Gastroesophageal sphincter (tissue), 4 donors: ENCODE measurements at regions not wholly inside any gene's neighbourhood (a gene's known extent, or its start where the extent isn't known, plus 50 kb on each side); places are given as distances from the start of the nearest gene placed in this dataset.

ENCODE experiments used
- ATAC-seq: fragments of 150-250 bp; one replicate; pipeline ENCODE4 v1.9.1; 2016; ENCODE audit warnings: mild to moderate bottlenecking, moderate library complexity
- H3K27ac ChIP-seq, 4 donors: fragments of 200-600 bp; sonication (generic) in 3 of 4; 1 replicate in 3 of 4; 2 replicates in 1 of 4; pipeline ENCODE4 v1.5.1; 2016 to 2019
- H3K27me3 ChIP-seq: fragments of 200-600 bp; sonication (generic); one replicate; pipeline ENCODE4 v1.5.1; 2019
- H3K36me3 ChIP-seq, 2 donors: fragments of 200-600 bp; sonication (generic); one replicate each; pipeline ENCODE4 v1.5.1; 2019; ENCODE audit warnings: control low read depth in 1 of 2
- H3K4me1 ChIP-seq, 3 donors: fragments of 200-600 bp; sonication (generic); 1 replicate in 2 of 3; 2 replicates in 1 of 3; pipeline ENCODE4 v1.5.1; 2016 to 2019; ENCODE audit warnings: control low read depth in 2 of 3
- H3K4me3 ChIP-seq, 2 donors: fragments of 200-600 bp; sonication (generic); one replicate each; pipeline ENCODE4 v1.5.1; 2019; ENCODE audit warnings: mild to moderate bottlenecking in 1 of 2, moderate library complexity in 1 of 2
- H3K9me3 ChIP-seq, 3 donors: fragments of 200-600 bp; sonication (generic); one replicate each; pipeline ENCODE4 v1.5.1; 2017 to 2019; ENCODE audit warnings: control low read depth in 2 of 3
- CTCF ChIP-seq, 4 experiments: fragments of 200-600 bp in 2 of 4; fragments of 450-650 bp in 2 of 4; sonication (generic) in 1 of 4; IDR thresholded peaks; one replicate each; pipeline ENCODE4 v1.5.1; 2017 to 2019; ENCODE audit warnings: antibody characterized with exemption in 4 of 4, mild to moderate bottlenecking in 2 of 4, moderate library complexity in 2 of 4
- EP300 ChIP-seq: sonication (generic); formaldehyde crosslinking; IDR thresholded peaks from one replicate; pipeline ENCODE4 v1.6.1; 2017; ENCODE audit warnings: antibody characterized with exemption, mild to moderate bottlenecking
- POLR2A ChIP-seq, 2 donors: fragments of 450-650 bp; IDR thresholded peaks; one replicate each; pipeline ENCODE4 v1.6.1; 2017; ENCODE audit warnings: antibody characterized with exemption in 2 of 2, mild to moderate bottlenecking in 2 of 2, moderate library complexity in 1 of 2
- POLR2AphosphoS5 ChIP-seq: sonication (generic); formaldehyde crosslinking; IDR thresholded peaks from one replicate; pipeline ENCODE4 v1.6.1; 2017; ENCODE audit warnings: antibody characterized with exemption
- WGBS, 2 donors: methylation state at CpG; one replicate each; pipeline ENCODE4 v1.1.5; 2018; ENCODE audit warnings: low coverage in 1 of 2; 5-methylcytosine and 5-hydroxymethylcytosine counted together

- Histone ChIP-seq H3K36me3 (no peaks in the 10 kb centered on the region), H3K27me3 (no peaks in the 10 kb centered on the region), H3K4me1 (no peaks in the 10 kb centered on the region), H3K9me3 (no peaks in the 10 kb centered on the region), H3K4me3 (no peak overlapping the region), H3K27ac (no peak overlapping the region)
- ATAC-seq, result no peak
- TF ChIP-seq POLR2A (IDR thresholded peaks at IDR 0.05) (no peak), EP300 (no peak), POLR2AphosphoS5 (no peak), CTCF (IDR thresholded peaks at IDR 0.05) (no peak)
Observed at GRCh38 chr9:73682789-73683188, 531.1 kb downstream of the ANXA1 start.

GRCh38 chr9:73683862-73684591 lies 532.4 kb downstream of the ANXA1 start:
- Histone ChIP-seq H3K36me3 (no peaks in the 10 kb centered on the region), H3K9me3 (no peaks in the 10 kb centered on the region), H3K27ac (no peak overlapping the region), H3K4me1 (no peaks in the 10 kb centered on the region), H3K4me3 (no peak overlapping the region), H3K27me3 (no peaks in the 10 kb centered on the region)
- ATAC-seq, result no peak
- TF ChIP-seq CTCF (IDR thresholded peaks at IDR 0.05) (no peak), EP300 (no peak), POLR2A (IDR thresholded peaks at IDR 0.05) (no peak), POLR2AphosphoS5 (no peak)

GRCh38 chr9:73684601-73685000 lies 532.9 kb downstream of the ANXA1 start:
- Histone ChIP-seq H3K27ac (no peak overlapping the region), H3K27me3 (no peaks in the 10 kb centered on the region), H3K36me3 (no peaks in the 10 kb centered on the region), H3K4me3 (no peak overlapping the region), H3K9me3 (no peaks in the 10 kb centered on the region), H3K4me1 (no peaks in the 10 kb centered on the region)
- ATAC-seq, result no peak
- no peak for TF ChIP-seq CTCF (IDR thresholded peaks at IDR 0.05)
- TF ChIP-seq POLR2A (IDR thresholded peaks at IDR 0.05), result no peak
- TF ChIP-seq POLR2AphosphoS5, result no peak
- no peak for TF ChIP-seq EP300
- WGBS, 2 donors, result 88 to 100% methylated on average over 1 to 2 of the region's 3 CpGs

GRCh38 chr9:73685786-73686185 lies 534.1 kb downstream of the ANXA1 start:
- ATAC-seq, result no peak
- Histone ChIP-seq H3K4me1 (no peaks in the 10 kb centered on the region), H3K27me3 (no peaks in the 10 kb centered on the region), H3K9me3 (no peaks in the 10 kb centered on the region), H3K36me3 (no peaks in the 10 kb centered on the region), H3K27ac (no peak overlapping the region), H3K4me3 (no peak overlapping the region)
- TF ChIP-seq POLR2A (IDR thresholded peaks at IDR 0.05) (no peak), POLR2AphosphoS5 (no peak), EP300 (no peak), CTCF (IDR thresholded peaks at IDR 0.05) (no peak)
- WGBS, 2 donors, result 76 to 85% methylated on average over 2 to 3 of the region's 3 CpGs

- WGBS, 2 donors, result 71 to 73% methylated on average over 5 of the region's 5 CpGs
Observed at GRCh38 chr9:73689051-73689870, 537.6 kb downstream of the ANXA1 start.

More at GRCh38 chr9:73689051-73689870, 537.6 kb downstream of the ANXA1 start:
- TF ChIP-seq POLR2A (IDR thresholded peaks at IDR 0.05) (no peak), CTCF (IDR thresholded peaks at IDR 0.05) (no peak), EP300 (no peak), POLR2AphosphoS5 (no peak)
- Histone ChIP-seq H3K4me1 (no peaks in the 10 kb centered on the region), H3K9me3 (no peaks in the 10 kb centered on the region), H3K4me3 (no peak overlapping the region), H3K27ac (no peak overlapping the region), H3K27me3 (no peaks in the 10 kb centered on the region), H3K36me3 (no peaks in the 10 kb centered on the region)
- ATAC-seq, result no peak
